Neuronal stem cell (in vitro differentiated cells): ENCODE measurements at regions not wholly inside any gene's neighbourhood (a gene's known extent, or its start where the extent isn't known, plus 50 kb on each side); places are given as distances from the start of the nearest gene placed in this dataset.
"Not testable (repeated sequence)": the region's sequence is repeated elsewhere in the genome, so short reads cannot be mapped to it uniquely, and the experiment has no call there.

Experiments used
- DNase-seq: peaks from one replicate; pipeline ENCODE4 v3.0.0-alpha.2; 2013; ENCODE audit warnings: low spot score
- H2AFZ ChIP-seq: one replicate; pipeline ENCODE4 v1.6.1; 2013; ENCODE audit warnings: mild to moderate bottlenecking, low read length, inconsistent platforms
- H2AK5ac ChIP-seq: 2 replicates; pipeline ENCODE4 v1.6.1; 2013; ENCODE audit warnings: low read depth, mild to moderate bottlenecking, inconsistent platforms, low read length, moderate library complexity, mixed read lengths
- H2BK120ac ChIP-seq: 2 replicates; pipeline ENCODE4 v1.6.1; 2013; ENCODE audit warnings: low read depth, mild to moderate bottlenecking, inconsistent platforms, low read length, moderate library complexity, mixed read lengths
- H2BK12ac ChIP-seq: one replicate; pipeline ENCODE4 v1.6.1; 2013; ENCODE audit warnings: low read length, inconsistent platforms
- H2BK15ac ChIP-seq: 2 replicates; pipeline ENCODE4 v1.6.1; 2013; ENCODE audit warnings: mild to moderate bottlenecking, low read length, inconsistent platforms, mixed read lengths
- H2BK5ac ChIP-seq: one replicate; pipeline ENCODE4 v1.6.1; 2013; ENCODE audit warnings: inconsistent platforms, mild to moderate bottlenecking, low read length, moderate library complexity
- H3K14ac ChIP-seq: one replicate; pipeline ENCODE4 v1.6.1; 2013; ENCODE audit warnings: low read length, inconsistent platforms
- H3K18ac ChIP-seq: 2 replicates; pipeline ENCODE4 v1.6.1; 2013; ENCODE audit warnings: low read length, inconsistent platforms
- H3K23ac ChIP-seq: 2 replicates; pipeline ENCODE4 v1.6.1; 2013; ENCODE audit warnings: low read depth, mild to moderate bottlenecking, mixed read lengths, low read length, inconsistent platforms; ENCODE audit not compliant: poor library complexity
- H3K27ac ChIP-seq: replicated peaks from 3 replicates; pipeline ENCODE4 v1.5.1; 2013; ENCODE audit warnings: low read length, inconsistent platforms
- H3K27me3 ChIP-seq, 3 experiments: 2 replicates each; pipeline ENCODE4 v1.6.1; 2013; ENCODE audit warnings: low read length in 3 of 3, mild to moderate bottlenecking in 2 of 3, inconsistent platforms in 1 of 3, low read depth in 1 of 3, mixed read lengths in 1 of 3, moderate library complexity in 1 of 3; ENCODE audit not compliant: control insufficient read depth in 3 of 3, insufficient read depth in 3 of 3
- H3K36me3 ChIP-seq, 2 donors: replicated peaks in 1 of 2; 2 replicates each; pipeline ENCODE4 v1.6.1; 2013; ENCODE audit warnings: low read length in 2 of 2; ENCODE audit not compliant: control insufficient read depth in 2 of 2, insufficient read depth in 2 of 2
- H3K4ac ChIP-seq: 2 replicates; pipeline ENCODE4 v1.6.1; 2013; ENCODE audit warnings: inconsistent platforms, mild to moderate bottlenecking, low read length, moderate library complexity
- H3K4me1 ChIP-seq, 2 donors: 1 replicate in 1 of 2; 2 replicates in 1 of 2; pipeline ENCODE4 v1.6.1; 2013; ENCODE audit warnings: low read length in 2 of 2, low read depth in 1 of 2; ENCODE audit not compliant: control insufficient read depth in 2 of 2, insufficient read depth in 1 of 2
- H3K4me2 ChIP-seq: one replicate; pipeline ENCODE4 v1.6.1; 2013; ENCODE audit warnings: mild to moderate bottlenecking, low read length, inconsistent platforms; ENCODE audit not compliant: insufficient read depth, poor library complexity, severe bottlenecking
- H3K4me3 ChIP-seq, 2 donors: 2 replicates each; pipeline ENCODE4 v1.5.1; 2013; ENCODE audit warnings: low read length in 2 of 2, mild to moderate bottlenecking in 2 of 2, inconsistent platforms in 1 of 2, moderate library complexity in 1 of 2
- H3K79me1 ChIP-seq: one replicate; pipeline ENCODE4 v1.6.1; 2013; ENCODE audit warnings: low read depth, mild to moderate bottlenecking, inconsistent platforms, low read length, moderate library complexity
- H3K9ac ChIP-seq: one replicate; pipeline ENCODE4 v1.6.1; 2013; ENCODE audit warnings: mild to moderate bottlenecking, low read depth, low read length, inconsistent platforms; ENCODE audit not compliant: poor library complexity
- H3K9me3 ChIP-seq, 2 donors: replicated peaks in 1 of 2; 2 replicates each; pipeline versions ENCODE3 to v1.6.1; 2013; ENCODE audit warnings: low read length in 2 of 2, mild to moderate bottlenecking in 2 of 2, inconsistent platforms in 1 of 2, low read depth in 1 of 2, mixed read lengths in 1 of 2, moderate library complexity in 1 of 2; ENCODE audit not compliant: control insufficient read depth in 2 of 2, insufficient read depth in 1 of 2
- H4K8ac ChIP-seq: one replicate; pipeline ENCODE4 v1.6.1; 2013; ENCODE audit warnings: low read depth, mild to moderate bottlenecking, inconsistent platforms, low read length, moderate library complexity
- H4K91ac ChIP-seq: one replicate; pipeline ENCODE4 v1.6.1; 2013; ENCODE audit warnings: low read length, low read depth, mild to moderate bottlenecking, inconsistent platforms; ENCODE audit not compliant: poor library complexity
- WGBS, 2 donors: extraction: QIAGEN DNeasy Blood & Tissue Kit; methylation state at CpG; one replicate each; pipeline ENCODE4 v1.1.7; 2013; ENCODE audit warnings: missing lambda C conversion rate in 2 of 2, mixed read lengths in 1 of 2; ENCODE audit not compliant: insufficient read length in 2 of 2, insufficient replicate concordance in 1 of 2; ENCODE audit errors: extremely low coverage in 2 of 2; 5-methylcytosine and 5-hydroxymethylcytosine counted together

- WGBS, 2 donors = no CpG with 5 or more reads among the region's 5 CpGs
- H3K9me3 ChIP-seq = no peaks in the 10 kb centered on the region
- H3K23ac ChIP-seq = no peak overlapping the region
- H3K27me3 ChIP-seq = no peaks in the 10 kb centered on the region
- no peaks in the 10 kb centered on the region for H3K79me1 ChIP-seq
- peaks cover 2 to 24% of the 10 kb centered on the region in 2 donors for H3K4me1 ChIP-seq
- no peak overlapping the region for H3K4me3 ChIP-seq
- H3K14ac ChIP-seq = no peak overlapping the region
- no peak for DNase-seq
- H3K4ac ChIP-seq = no peak overlapping the region
- no peak overlapping the region for H3K27ac ChIP-seq
- H4K8ac ChIP-seq = no peak overlapping the region
- no peak overlapping the region for H3K18ac ChIP-seq
- H2BK15ac ChIP-seq = no peak overlapping the region
- peak overlapping the region; percentile 69 for H2AFZ ChIP-seq
- no peak overlapping the region for H3K4me2 ChIP-seq
- no peak overlapping the region for H2BK5ac ChIP-seq
- H2BK12ac ChIP-seq = no peak overlapping the region
- no peak overlapping the region for H2BK120ac ChIP-seq
- H4K91ac ChIP-seq = no peak overlapping the region
- H2AK5ac ChIP-seq = no peak overlapping the region
- no peak overlapping the region for H3K9ac ChIP-seq
- no peaks in the 10 kb centered on the region for H3K36me3 ChIP-seq
These were observed 70.6 kb upstream of the NXPH1 start for GRCh38 chr7:8362723-8363369.

- peak overlapping the region; percentile 69 for H2AFZ ChIP-seq
- H2BK15ac ChIP-seq = no peak overlapping the region
- no CpG with 5 or more reads among the region's 3 CpGs for WGBS, 2 donors
- H3K23ac ChIP-seq = no peak overlapping the region
- peaks cover 2 to 24% of the 10 kb centered on the region in 2 donors for H3K4me1 ChIP-seq
- no peaks in the 10 kb centered on the region for H3K79me1 ChIP-seq
- H3K18ac ChIP-seq = no peak overlapping the region
- H2BK5ac ChIP-seq = no peak overlapping the region
- no peak overlapping the region for H3K4ac ChIP-seq
- no peak for DNase-seq
- no peaks in the 10 kb centered on the region for H3K36me3 ChIP-seq
- no peak overlapping the region for H3K4me3 ChIP-seq
- H2BK12ac ChIP-seq = no peak overlapping the region
- H4K8ac ChIP-seq = no peak overlapping the region
- H3K27me3 ChIP-seq = no peaks in the 10 kb centered on the region
- H2BK120ac ChIP-seq = no peak overlapping the region
- H3K9me3 ChIP-seq = no peaks in the 10 kb centered on the region
- no peak overlapping the region for H3K9ac ChIP-seq
- H4K91ac ChIP-seq = no peak overlapping the region
- H3K14ac ChIP-seq = no peak overlapping the region
- H3K4me2 ChIP-seq = no peak overlapping the region
- H3K27ac ChIP-seq = no peak overlapping the region
- no peak overlapping the region for H2AK5ac ChIP-seq
These were observed 69.9 kb upstream of the NXPH1 start for GRCh38 chr7:8363407-8364015.

GRCh38 chr7:8365499-8366110 lies 67.8 kb upstream of the NXPH1 start:
- no peak overlapping the region for H3K4ac ChIP-seq
- H3K4me3 ChIP-seq = no peak overlapping the region
- no peak overlapping the region for H4K91ac ChIP-seq
- peak overlapping the region; percentile 44 for H2AFZ ChIP-seq
- H2AK5ac ChIP-seq = no peak overlapping the region
- H2BK12ac ChIP-seq = no peak overlapping the region
- H2BK15ac ChIP-seq = no peak overlapping the region
- H3K23ac ChIP-seq = no peak overlapping the region
- no peak overlapping the region for H3K4me2 ChIP-seq
- DNase-seq = peak; percentile 20
- H3K79me1 ChIP-seq = no peaks in the 10 kb centered on the region
- no CpG with 5 or more reads among the region's 2 CpGs for WGBS, 2 donors
- no peak overlapping the region for H3K14ac ChIP-seq
- H3K9me3 ChIP-seq = no peaks in the 10 kb centered on the region
- H3K4me1 ChIP-seq = peaks cover 2 to 14% of the 10 kb centered on the region in 2 donors
- no peak overlapping the region for H3K18ac ChIP-seq
- H3K9ac ChIP-seq = no peak overlapping the region
- H2BK5ac ChIP-seq = no peak overlapping the region
- H2BK120ac ChIP-seq = no peak overlapping the region
- no peaks in the 10 kb centered on the region for H3K36me3 ChIP-seq
- H3K27me3 ChIP-seq = no peaks in the 10 kb centered on the region
- no peak overlapping the region for H4K8ac ChIP-seq
- H3K27ac ChIP-seq = no peak overlapping the region

GRCh38 chr7:8368007-8368406 lies 65.4 kb upstream of the NXPH1 start:
- not testable (repeated sequence) for H3K14ac ChIP-seq, H2AFZ ChIP-seq, H4K91ac ChIP-seq, H3K4me3 ChIP-seq, H4K8ac ChIP-seq, H3K79me1 ChIP-seq, H3K4ac ChIP-seq, H3K27ac ChIP-seq, H3K27me3 ChIP-seq, H2BK120ac ChIP-seq, H3K36me3 ChIP-seq, H3K18ac ChIP-seq, H2BK5ac ChIP-seq, H3K23ac ChIP-seq, H2BK15ac ChIP-seq, H3K9me3 ChIP-seq, H3K9ac ChIP-seq, H2BK12ac ChIP-seq, DNase-seq, H2AK5ac ChIP-seq, H3K4me2 ChIP-seq
- peaks cover 6 to 14% of the 10 kb centered on the region in 2 donors for H3K4me1 ChIP-seq
- WGBS, 2 donors = no CpG with 5 or more reads among the region's 3 CpGs
